ENCODE measurements at regions not wholly inside any gene's neighbourhood (a gene's known extent, or its start where the extent isn't known, plus 50 kb on each side); places are given as distances from the start of the nearest gene placed in this dataset.

- Histone ChIP-seq H3K27me3 (no peaks in the 10 kb centered on the region), H3K4me1 (no peaks in the 10 kb centered on the region), H3K4me3 (no peak overlapping the region), H3K36me3 (replicated peaks in 1 of 2; ENCODE audit: insufficient read depth in 1 of 2, low read depth in 2 of 2) (no peaks in the 10 kb centered on the region), H3K9me3 (no peaks in the 10 kb centered on the region), H3K27ac (no peak overlapping the region)
- DNase-seq (no peak), ATAC-seq (no peak)
- 18 to 33% methylated on average over 1 of the region's 1 CpG for whole genome bisulfite sequencing, 2 donors
- TF ChIP-seq CTCF (IDR thresholded peaks at IDR 0.05) (no peak), POLR2A (IDR thresholded peaks at IDR 0.05) (no peak)
- intact Hi-C loops (cut with DNase I) = no loop called here
These were observed 1578.0 kb downstream of the MAT2B start for GRCh38 chr5:165083394-165083793.

- no peaks in the 10 kb centered on the region for H3K27me3 ChIP-seq
- no peaks in the 10 kb centered on the region for H3K4me1 ChIP-seq
- no peak for TF ChIP-seq CTCF (IDR thresholded peaks at IDR 0.05)
- no peak for TF ChIP-seq POLR2A (IDR thresholded peaks at IDR 0.05)
- intact Hi-C loops (cut with DNase I) = no loop called here
- H3K4me3 ChIP-seq = no peak overlapping the region
- no peaks in the 10 kb centered on the region for H3K36me3 ChIP-seq (replicated peaks in 1 of 2; ENCODE audit: insufficient read depth in 1 of 2, low read depth in 2 of 2)
- WGBS, 2 donors = 28 to 39% methylated on average over 2 of the region's 2 CpGs
- no peak overlapping the region for H3K27ac ChIP-seq
- H3K9me3 ChIP-seq = no peaks in the 10 kb centered on the region
- no peak for DNase-seq
- no peak for ATAC-seq
These were observed 1581.0 kb downstream of the MAT2B start for GRCh38 chr5:165086465-165086864.

- intact Hi-C loops (cut with DNase I) = no loop called here
- no peak for TF ChIP-seq CTCF (IDR thresholded peaks at IDR 0.05)
- TF ChIP-seq POLR2A (IDR thresholded peaks at IDR 0.05) = no peak
- H3K4me1 ChIP-seq = no peaks in the 10 kb centered on the region
- H3K9me3 ChIP-seq = no peaks in the 10 kb centered on the region
- no peak overlapping the region for H3K27ac ChIP-seq
- ATAC-seq = no peak
- H3K27me3 ChIP-seq = no peaks in the 10 kb centered on the region
- no peaks in the 10 kb centered on the region for H3K36me3 ChIP-seq (replicated peaks in 1 of 2; ENCODE audit: insufficient read depth in 1 of 2, low read depth in 2 of 2)
- no peak overlapping the region for H3K4me3 ChIP-seq
- WGBS, 2 donors = 97 to 100% methylated on average over 1 of the region's 1 CpG
- DNase-seq = no peak
These were observed 1589.4 kb downstream of the MAT2B start for GRCh38 chr5:165094782-165095181.

GRCh38 chr5:165101709-165102108 lies 1596.3 kb downstream of the MAT2B start:
- 86 to 87% methylated on average over 3 of the region's 3 CpGs for WGBS, 2 donors
- H3K4me1 ChIP-seq = no peaks in the 10 kb centered on the region
- H3K9me3 ChIP-seq = no peaks in the 10 kb centered on the region
- no peak for TF ChIP-seq CTCF (IDR thresholded peaks at IDR 0.05)
- H3K4me3 ChIP-seq = no peak overlapping the region
- intact Hi-C loops (cut with DNase I) = no loop called here
- H3K27ac ChIP-seq = no peak overlapping the region
- H3K27me3 ChIP-seq = no peaks in the 10 kb centered on the region
- H3K36me3 ChIP-seq (replicated peaks in 1 of 2; ENCODE audit: insufficient read depth in 1 of 2, low read depth in 2 of 2) = no peaks in the 10 kb centered on the region
- no peak for DNase-seq
- ATAC-seq = no peak

GRCh38 chr5:165104611-165105010 lies 1599.2 kb downstream of the MAT2B start:
- H3K4me1 ChIP-seq = no peaks in the 10 kb centered on the region
- TF ChIP-seq CTCF (IDR thresholded peaks at IDR 0.05) = no peak
- no peak for TF ChIP-seq POLR2A (IDR thresholded peaks at IDR 0.05)
- DNase-seq (no peak), ATAC-seq (no peak)
- WGBS, 2 donors = 39 to 50% methylated on average over 4 of the region's 4 CpGs
- H3K36me3 ChIP-seq (replicated peaks in 1 of 2; ENCODE audit: insufficient read depth in 1 of 2, low read depth in 2 of 2) = no peaks in the 10 kb centered on the region
- intact Hi-C loops (cut with DNase I) = no loop called here
- no peaks in the 10 kb centered on the region for H3K9me3 ChIP-seq
- H3K27me3 ChIP-seq = no peaks in the 10 kb centered on the region
- H3K27ac ChIP-seq = no peak overlapping the region
- no peak overlapping the region for H3K4me3 ChIP-seq
